ENCODE measurements at regions not wholly inside any gene's neighbourhood (a gene's known extent, or its start where the extent isn't known, plus 50 kb on each side); places are given as distances from the start of the nearest gene placed in this dataset.

DNA sequence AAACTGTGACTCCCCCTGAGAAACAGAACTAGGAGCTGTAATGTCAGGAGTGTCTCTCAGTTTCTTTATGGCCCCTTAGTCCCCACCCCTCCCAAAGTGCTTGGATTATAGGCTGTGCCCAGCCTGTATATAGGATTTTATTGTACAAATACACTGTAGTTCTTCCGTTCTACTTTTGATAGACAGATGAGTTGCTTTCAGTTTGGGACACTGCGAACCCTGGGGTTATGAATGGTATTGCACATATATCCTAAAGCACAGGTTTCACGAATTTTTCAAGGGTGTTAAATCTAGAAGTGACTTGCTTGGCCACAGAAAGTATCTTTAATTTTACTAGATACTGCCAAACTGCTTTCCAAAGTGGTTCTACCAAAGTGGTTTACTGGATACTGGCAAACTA, 152.9 kb upstream of the ATXN1 start:
- Histone ChIP-seq H3K79me2 (ENCODE audit: insufficient read depth) (no peaks in the 10 kb centered on the region), H3K9me2 (no peaks in the 10 kb centered on the region), H3K36me3 (replicated peaks in 1 of 2; ENCODE audit: control insufficient read depth in 1 of 2, insufficient read depth in 2 of 2, low read length in 1 of 2) (no peaks in the 10 kb centered on the region), H3K4me1 (ENCODE audit: control insufficient read depth in 1 of 2, insufficient read depth in 2 of 2, low read depth in 1 of 2, low read length in 1 of 2) (peaks cover 0 to 13% of the 10 kb centered on the region in 2 experiments; a peak in 2 of 4 replicates), H3F3A (replicated peaks; ENCODE audit: insufficient read depth) (peaks cover 26% of the 10 kb centered on the region), H3K4me3 (ENCODE audit: low read depth in 2 of 2, low read length in 1 of 2) (no peak overlapping the region), H4K20me1 (ENCODE audit: insufficient read depth) (no peaks in the 10 kb centered on the region), H3K9me3 (peaks cover 9% of the 10 kb centered on the region; the same call in 1 of the 2 replicates), H3K27ac (ENCODE audit: low read depth in 2 of 2, low read length in 1 of 2) (no peak overlapping the region), H2AFZ (ENCODE audit: low read depth) (no peak overlapping the region), H3K9ac (no peak overlapping the region), H3K27me3 (ENCODE audit: insufficient read depth) (no peaks in the 10 kb centered on the region), H3K4me2 (no peak overlapping the region)
- ChIA-PET CTCF (no interaction called here), POLR2A (no interaction called here)
- 74% methylated on average over 3 of the region's 3 CpGs for WGBS (ENCODE audit: low lambda C conversion rate)
- no peak for DNase-seq
- TF ChIP-seq, protein P1, sequence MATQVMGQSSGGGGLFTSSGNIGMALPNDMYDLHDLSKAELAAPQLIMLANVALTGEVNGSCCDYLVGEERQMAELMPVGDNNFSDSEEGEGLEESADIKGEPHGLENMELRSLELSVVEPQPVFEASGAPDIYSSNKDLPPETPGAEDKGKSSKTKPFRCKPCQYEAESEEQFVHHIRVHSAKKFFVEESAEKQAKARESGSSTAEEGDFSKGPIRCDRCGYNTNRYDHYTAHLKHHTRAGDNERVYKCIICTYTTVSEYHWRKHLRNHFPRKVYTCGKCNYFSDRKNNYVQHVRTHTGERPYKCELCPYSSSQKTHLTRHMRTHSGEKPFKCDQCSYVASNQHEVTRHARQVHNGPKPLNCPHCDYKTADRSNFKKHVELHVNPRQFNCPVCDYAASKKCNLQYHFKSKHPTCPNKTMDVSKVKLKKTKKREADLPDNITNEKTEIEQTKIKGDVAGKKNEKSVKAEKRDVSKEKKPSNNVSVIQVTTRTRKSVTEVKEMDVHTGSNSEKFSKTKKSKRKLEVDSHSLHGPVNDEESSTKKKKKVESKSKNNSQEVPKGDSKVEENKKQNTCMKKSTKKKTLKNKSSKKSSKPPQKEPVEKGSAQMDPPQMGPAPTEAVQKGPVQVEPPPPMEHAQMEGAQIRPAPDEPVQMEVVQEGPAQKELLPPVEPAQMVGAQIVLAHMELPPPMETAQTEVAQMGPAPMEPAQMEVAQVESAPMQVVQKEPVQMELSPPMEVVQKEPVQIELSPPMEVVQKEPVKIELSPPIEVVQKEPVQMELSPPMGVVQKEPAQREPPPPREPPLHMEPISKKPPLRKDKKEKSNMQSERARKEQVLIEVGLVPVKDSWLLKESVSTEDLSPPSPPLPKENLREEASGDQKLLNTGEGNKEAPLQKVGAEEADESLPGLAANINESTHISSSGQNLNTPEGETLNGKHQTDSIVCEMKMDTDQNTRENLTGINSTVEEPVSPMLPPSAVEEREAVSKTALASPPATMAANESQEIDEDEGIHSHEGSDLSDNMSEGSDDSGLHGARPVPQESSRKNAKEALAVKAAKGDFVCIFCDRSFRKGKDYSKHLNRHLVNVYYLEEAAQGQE (IDR thresholded peaks at IDR 0.05; ENCODE audit: low read depth, low read length) = no peak
- TF ChIP-seq ELF1 (IDR thresholded peaks at IDR 0.05) (no peak), RXRA (IDR thresholded peaks at IDR 0.05; ENCODE audit: borderline replicate concordance, low read depth) (no peak), TCF12 (IDR thresholded peaks at IDR 0.05) (no peak)

DNA sequence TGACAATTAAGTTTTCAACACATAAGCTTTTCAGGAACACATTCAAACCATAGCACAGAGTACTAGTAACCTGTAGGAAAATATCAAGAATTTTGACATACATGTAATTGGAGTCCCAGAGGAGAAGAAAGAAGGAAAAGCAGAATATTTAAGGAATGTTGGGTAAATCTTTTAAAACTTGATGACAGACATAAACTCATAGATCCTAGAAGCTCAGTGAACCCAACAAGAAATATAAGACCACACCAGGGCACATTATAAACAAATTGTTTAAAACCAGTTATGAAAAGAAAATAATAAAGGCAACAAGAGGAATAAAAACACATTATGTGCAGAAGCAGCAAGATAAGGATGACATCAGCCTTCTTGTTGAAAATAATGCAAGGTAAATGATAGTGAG, 151.5 kb upstream of the ATXN1 start:
- TF ChIP-seq GABPA (IDR thresholded peaks at IDR 0.05; ENCODE audit: low read depth) = no peak
- TF ChIP-seq, protein P2, sequence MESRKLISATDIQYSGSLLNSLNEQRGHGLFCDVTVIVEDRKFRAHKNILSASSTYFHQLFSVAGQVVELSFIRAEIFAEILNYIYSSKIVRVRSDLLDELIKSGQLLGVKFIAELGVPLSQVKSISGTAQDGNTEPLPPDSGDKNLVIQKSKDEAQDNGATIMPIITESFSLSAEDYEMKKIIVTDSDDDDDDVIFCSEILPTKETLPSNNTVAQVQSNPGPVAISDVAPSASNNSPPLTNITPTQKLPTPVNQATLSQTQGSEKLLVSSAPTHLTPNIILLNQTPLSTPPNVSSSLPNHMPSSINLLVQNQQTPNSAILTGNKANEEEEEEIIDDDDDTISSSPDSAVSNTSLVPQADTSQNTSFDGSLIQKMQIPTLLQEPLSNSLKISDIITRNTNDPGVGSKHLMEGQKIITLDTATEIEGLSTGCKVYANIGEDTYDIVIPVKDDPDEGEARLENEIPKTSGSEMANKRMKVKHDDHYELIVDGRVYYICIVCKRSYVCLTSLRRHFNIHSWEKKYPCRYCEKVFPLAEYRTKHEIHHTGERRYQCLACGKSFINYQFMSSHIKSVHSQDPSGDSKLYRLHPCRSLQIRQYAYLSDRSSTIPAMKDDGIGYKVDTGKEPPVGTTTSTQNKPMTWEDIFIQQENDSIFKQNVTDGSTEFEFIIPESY (IDR thresholded peaks at IDR 0.05; ENCODE audit: borderline replicate concordance, low read depth) = no peak
- TF ChIP-seq EZH2phosphoT487 (IDR thresholded peaks at IDR 0.05; ENCODE audit: borderline replicate concordance, low read depth) = no peak
- H4K20me1 ChIP-seq (ENCODE audit: insufficient read depth) = no peaks in the 10 kb centered on the region

More for the DNA sequence above, 151.5 kb upstream of the ATXN1 start:
- H3K27ac ChIP-seq (ENCODE audit: low read depth in 2 of 2, low read length in 1 of 2) = no peak overlapping the region
- H3K27me3 ChIP-seq (ENCODE audit: insufficient read depth) = no peaks in the 10 kb centered on the region
- no peak for DNase-seq
- no peak overlapping the region for H3K4me2 ChIP-seq
- peaks cover 9% of the 10 kb centered on the region; the same call in 1 of the 2 replicates for H3K9me3 ChIP-seq
- no peak overlapping the region for H3K4me3 ChIP-seq (ENCODE audit: low read depth in 2 of 2, low read length in 1 of 2)
- no peak overlapping the region for H2AFZ ChIP-seq (ENCODE audit: low read depth)
- H3F3A ChIP-seq (replicated peaks; ENCODE audit: insufficient read depth) = peaks cover 31% of the 10 kb centered on the region
- H3K9me2 ChIP-seq = no peaks in the 10 kb centered on the region
- peaks cover 0 to 13% of the 10 kb centered on the region in 2 experiments; a peak in 2 of 4 replicates for H3K4me1 ChIP-seq (ENCODE audit: control insufficient read depth in 1 of 2, insufficient read depth in 2 of 2, low read depth in 1 of 2, low read length in 1 of 2)
- ChIA-PET CTCF (no interaction called here), POLR2A (no interaction called here)
- no peaks in the 10 kb centered on the region for H3K79me2 ChIP-seq (ENCODE audit: insufficient read depth)
- H3K9ac ChIP-seq = no peak overlapping the region
- H3K36me3 ChIP-seq (replicated peaks in 1 of 2; ENCODE audit: control insufficient read depth in 1 of 2, insufficient read depth in 2 of 2, low read length in 1 of 2) = no peaks in the 10 kb centered on the region
